ENCODE measurements at regions not wholly inside any gene's neighbourhood (a gene's known extent, or its start where the extent isn't known, plus 50 kb on each side); places are given as distances from the start of the nearest gene placed in this dataset.

- TF ChIP-seq TCF4 (CRISPR knock-in tag; IDR thresholded peaks at IDR 0.05; ENCODE audit: borderline replicate concordance) (no peak), ZFP3 (CRISPR knock-in tag; IDR thresholded peaks at IDR 0.05) (no peak), ISL1 (CRISPR knock-in tag; IDR thresholded peaks at IDR 0.05) (no peak), PPARA (CRISPR knock-in tag; IDR thresholded peaks at IDR 0.05; ENCODE audit: borderline replicate concordance) (no peak), OSR1 (CRISPR knock-in tag; IDR thresholded peaks at IDR 0.05) (no peak), ZNF565 (CRISPR knock-in tag; conservative IDR thresholded peaks at IDR 0.05; ENCODE audit: low read depth) (no peak), ZFP30 (CRISPR knock-in tag; IDR thresholded peaks at IDR 0.05) (no peak), CSDC2 (CRISPR knock-in tag; IDR thresholded peaks at IDR 0.05) (no peak), TOX (CRISPR knock-in tag; IDR thresholded peaks at IDR 0.05; ENCODE audit: borderline replicate concordance) (no peak), PATZ1 (CRISPR knock-in tag; IDR thresholded peaks at IDR 0.05; ENCODE audit: borderline replicate concordance) (no peak), ZNF70 (CRISPR knock-in tag; IDR thresholded peaks at IDR 0.05) (no peak), SNAI2 (CRISPR knock-in tag; IDR thresholded peaks at IDR 0.05) (no peak), RARB (CRISPR knock-in tag; IDR thresholded peaks at IDR 0.05) (no peak)
- TF ChIP-seq, protein P1, sequence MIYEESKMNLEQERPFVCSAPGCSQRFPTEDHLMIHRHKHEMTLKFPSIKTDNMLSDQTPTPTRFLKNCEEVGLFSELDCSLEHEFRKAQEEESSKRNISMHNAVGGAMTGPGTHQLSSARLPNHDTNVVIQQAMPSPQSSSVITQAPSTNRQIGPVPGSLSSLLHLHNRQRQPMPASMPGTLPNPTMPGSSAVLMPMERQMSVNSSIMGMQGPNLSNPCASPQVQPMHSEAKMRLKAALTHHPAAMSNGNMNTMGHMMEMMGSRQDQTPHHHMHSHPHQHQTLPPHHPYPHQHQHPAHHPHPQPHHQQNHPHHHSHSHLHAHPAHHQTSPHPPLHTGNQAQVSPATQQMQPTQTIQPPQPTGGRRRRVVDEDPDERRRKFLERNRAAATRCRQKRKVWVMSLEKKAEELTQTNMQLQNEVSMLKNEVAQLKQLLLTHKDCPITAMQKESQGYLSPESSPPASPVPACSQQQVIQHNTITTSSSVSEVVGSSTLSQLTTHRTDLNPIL (CRISPR knock-in tag; IDR thresholded peaks at IDR 0.05; ENCODE audit: low read depth) = no peak
Measured at GRCh38 chr2:165033402-165033801, 78.1 kb upstream of the SLC38A11 start.

Data from SK-N-SH treated with all-trans-retinoic acid at 6 μM for 48 hours (cell line).